ENCODE measurements at regions not wholly inside any gene's neighbourhood (a gene's known extent, or its start where the extent isn't known, plus 50 kb on each side); places are given as distances from the start of the nearest gene placed in this dataset.

- TF ChIP-seq, protein P1, sequence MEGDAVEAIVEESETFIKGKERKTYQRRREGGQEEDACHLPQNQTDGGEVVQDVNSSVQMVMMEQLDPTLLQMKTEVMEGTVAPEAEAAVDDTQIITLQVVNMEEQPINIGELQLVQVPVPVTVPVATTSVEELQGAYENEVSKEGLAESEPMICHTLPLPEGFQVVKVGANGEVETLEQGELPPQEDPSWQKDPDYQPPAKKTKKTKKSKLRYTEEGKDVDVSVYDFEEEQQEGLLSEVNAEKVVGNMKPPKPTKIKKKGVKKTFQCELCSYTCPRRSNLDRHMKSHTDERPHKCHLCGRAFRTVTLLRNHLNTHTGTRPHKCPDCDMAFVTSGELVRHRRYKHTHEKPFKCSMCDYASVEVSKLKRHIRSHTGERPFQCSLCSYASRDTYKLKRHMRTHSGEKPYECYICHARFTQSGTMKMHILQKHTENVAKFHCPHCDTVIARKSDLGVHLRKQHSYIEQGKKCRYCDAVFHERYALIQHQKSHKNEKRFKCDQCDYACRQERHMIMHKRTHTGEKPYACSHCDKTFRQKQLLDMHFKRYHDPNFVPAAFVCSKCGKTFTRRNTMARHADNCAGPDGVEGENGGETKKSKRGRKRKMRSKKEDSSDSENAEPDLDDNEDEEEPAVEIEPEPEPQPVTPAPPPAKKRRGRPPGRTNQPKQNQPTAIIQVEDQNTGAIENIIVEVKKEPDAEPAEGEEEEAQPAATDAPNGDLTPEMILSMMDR (conservative IDR thresholded peaks at IDR 0.05; ENCODE audit: low read length), result no peak
- TF ChIP-seq EZH2phosphoT487 (IDR thresholded peaks at IDR 0.05; ENCODE audit: borderline replicate concordance, low read depth, low read length), result no peak
Observed at GRCh38 chr17:6232732-6233101, 162.5 kb downstream of the WSCD1 start.

All from OCI-LY7 (cell line).